Muscle of arm (tissue), 1 donor: ENCODE measurements at regions not wholly inside any gene's neighbourhood (a gene's known extent, or its start where the extent isn't known, plus 50 kb on each side); places are given as distances from the start of the nearest gene placed in this dataset.

Source experiments
- DNase-seq: peaks from one replicate; pipeline ENCODE4 v3.0.0-alpha.2; 2013

DNA sequence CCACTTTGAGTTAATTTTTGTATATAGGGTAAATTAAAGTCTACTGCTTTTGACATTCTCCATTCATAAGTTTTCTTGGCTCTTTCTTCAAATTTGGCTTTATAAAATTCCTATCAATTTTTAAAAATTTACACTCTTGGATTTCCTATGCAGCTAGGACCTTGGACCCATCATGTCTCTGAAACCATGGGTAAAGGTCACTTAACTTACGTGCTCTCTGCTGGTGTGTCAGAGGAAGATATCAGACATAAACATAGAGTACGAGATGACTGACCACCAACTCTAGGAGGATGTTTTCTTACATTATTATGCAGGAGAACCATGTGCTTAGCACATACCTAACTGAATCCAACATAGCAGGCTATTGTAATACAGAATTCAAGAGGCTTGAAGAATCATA lies 62.5 kb upstream of the C1GALT1C1 start:
- DNase-seq: no peak

DNA sequence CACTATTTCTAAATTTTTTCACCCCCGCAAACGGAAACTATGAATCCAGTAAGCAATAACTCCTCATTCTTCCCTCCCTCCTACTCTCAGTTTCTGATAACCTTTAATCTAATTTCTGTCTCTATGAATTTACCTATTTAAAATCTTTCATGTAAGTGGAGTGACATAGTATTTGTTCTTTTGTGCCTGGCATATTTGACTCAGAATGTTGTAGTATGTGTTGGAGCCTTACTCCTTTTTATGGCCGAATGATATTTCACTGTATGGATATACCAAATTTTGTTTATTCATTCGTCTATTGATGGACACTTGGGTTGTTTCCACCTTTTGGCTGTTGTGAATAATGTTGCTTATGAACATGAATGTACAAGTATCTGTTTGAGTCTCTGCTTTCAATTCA lies 61.1 kb upstream of the C1GALT1C1 start:
- DNase-seq: no peak

- DNase-seq: no peak
Observed at GRCh38 chrX:120690344-120690743, 60.5 kb upstream of the C1GALT1C1 start.

GRCh38 chrX:120680090-120680489 lies 50.2 kb upstream of the C1GALT1C1 start:
- no peak for DNase-seq
